ENCODE measurements at regions not wholly inside any gene's neighbourhood (a gene's known extent, or its start where the extent isn't known, plus 50 kb on each side); places are given as distances from the start of the nearest gene placed in this dataset.

GRCh38 chr9:16126042-16126441, 573.2 kb downstream of the CCDC171 start:
- TF ChIP-seq CTCF (optimal IDR thresholded peaks at IDR 0.05 in 1 of 3, IDR thresholded peaks at IDR 0.05 in 1 of 3, conservative IDR thresholded peaks at IDR 0.05 in 1 of 3; ENCODE audit: extremely low read depth in 1 of 3, insufficient read depth in 2 of 3, low read length in 3 of 3) (no peak), EZH2 (IDR thresholded peaks at IDR 0.05; ENCODE audit: low read length) (no peak)
